Type B pancreatic cell (in vitro differentiated cells): ENCODE measurements at regions not wholly inside any gene's neighbourhood (a gene's known extent, or its start where the extent isn't known, plus 50 kb on each side); places are given as distances from the start of the nearest gene placed in this dataset.

ENCODE experiments used
- DNase-seq: peaks from one replicate; pipeline ENCODE4 v3.0.0; 2021; ENCODE audit warnings: mixed read lengths; ENCODE audit not compliant: unreplicated experiment; ENCODE audit errors: extremely low spot score
- H3K27ac Mint-ChIP-seq: 2 replicates; pipeline ENCODE4 v1.8.0; 2021; ENCODE audit warnings: mild to moderate bottlenecking, mixed read lengths
- H3K27me3 Mint-ChIP-seq: 2 replicates; pipeline ENCODE4 v1.8.0; 2021; ENCODE audit warnings: mixed read lengths
- H3K36me3 Mint-ChIP-seq: 2 replicates; pipeline ENCODE4 v1.8.0; 2021; ENCODE audit warnings: mixed read lengths
- H3K4me1 Mint-ChIP-seq: one replicate; pipeline ENCODE4 v1.8.0; 2021; ENCODE audit warnings: mixed read lengths; ENCODE audit not compliant: unreplicated experiment
- H3K4me3 Mint-ChIP-seq: 2 replicates; pipeline ENCODE4 v1.8.0; 2021; ENCODE audit warnings: mild to moderate bottlenecking, mixed read lengths
- H3K9me3 Mint-ChIP-seq: 2 replicates; pipeline ENCODE4 v1.8.0; 2021; ENCODE audit warnings: mixed read lengths
- TF ChIP-seq, protein P1 (sequence below): fragments of 200-600 bp; sonication (generic); conservative IDR thresholded peaks from 2 replicates; pipeline ENCODE4 v1.5.0; 2021; ENCODE audit warnings: antibody characterized with exemption, mild to moderate bottlenecking

DNA sequence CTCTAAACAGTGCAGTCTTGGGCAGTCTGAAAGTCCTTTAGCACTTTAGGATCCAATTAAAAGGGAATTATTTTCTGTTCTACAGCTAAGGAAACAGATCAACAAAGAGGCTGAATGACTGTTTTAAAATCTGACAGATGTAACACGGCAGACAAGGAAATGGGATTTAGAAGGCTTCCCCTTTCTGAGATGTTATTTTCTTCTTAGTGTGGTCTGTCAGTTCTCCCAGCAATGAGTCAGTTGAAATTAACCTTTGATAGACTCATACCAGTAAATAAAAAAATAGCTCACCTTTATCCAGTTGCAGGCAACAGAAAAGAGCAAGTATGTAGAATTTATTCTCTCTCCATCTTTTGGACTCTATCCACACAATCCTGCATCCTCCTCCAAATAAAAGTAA is 98.1 kb downstream of the NEDD1 start:
- Mint-ChIP-seq H3K9me3 (no peaks in the 10 kb centered on the region), H3K4me3 (no peak overlapping the region), H3K27ac (no peak overlapping the region), H3K36me3 (no peaks in the 10 kb centered on the region), H3K4me1 (peaks cover 3% of the 10 kb centered on the region), H3K27me3 (peaks cover 8% of the 10 kb centered on the region)
- DNase-seq = no peak
- TF ChIP-seq, protein P1, sequence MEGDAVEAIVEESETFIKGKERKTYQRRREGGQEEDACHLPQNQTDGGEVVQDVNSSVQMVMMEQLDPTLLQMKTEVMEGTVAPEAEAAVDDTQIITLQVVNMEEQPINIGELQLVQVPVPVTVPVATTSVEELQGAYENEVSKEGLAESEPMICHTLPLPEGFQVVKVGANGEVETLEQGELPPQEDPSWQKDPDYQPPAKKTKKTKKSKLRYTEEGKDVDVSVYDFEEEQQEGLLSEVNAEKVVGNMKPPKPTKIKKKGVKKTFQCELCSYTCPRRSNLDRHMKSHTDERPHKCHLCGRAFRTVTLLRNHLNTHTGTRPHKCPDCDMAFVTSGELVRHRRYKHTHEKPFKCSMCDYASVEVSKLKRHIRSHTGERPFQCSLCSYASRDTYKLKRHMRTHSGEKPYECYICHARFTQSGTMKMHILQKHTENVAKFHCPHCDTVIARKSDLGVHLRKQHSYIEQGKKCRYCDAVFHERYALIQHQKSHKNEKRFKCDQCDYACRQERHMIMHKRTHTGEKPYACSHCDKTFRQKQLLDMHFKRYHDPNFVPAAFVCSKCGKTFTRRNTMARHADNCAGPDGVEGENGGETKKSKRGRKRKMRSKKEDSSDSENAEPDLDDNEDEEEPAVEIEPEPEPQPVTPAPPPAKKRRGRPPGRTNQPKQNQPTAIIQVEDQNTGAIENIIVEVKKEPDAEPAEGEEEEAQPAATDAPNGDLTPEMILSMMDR = no peak

DNA sequence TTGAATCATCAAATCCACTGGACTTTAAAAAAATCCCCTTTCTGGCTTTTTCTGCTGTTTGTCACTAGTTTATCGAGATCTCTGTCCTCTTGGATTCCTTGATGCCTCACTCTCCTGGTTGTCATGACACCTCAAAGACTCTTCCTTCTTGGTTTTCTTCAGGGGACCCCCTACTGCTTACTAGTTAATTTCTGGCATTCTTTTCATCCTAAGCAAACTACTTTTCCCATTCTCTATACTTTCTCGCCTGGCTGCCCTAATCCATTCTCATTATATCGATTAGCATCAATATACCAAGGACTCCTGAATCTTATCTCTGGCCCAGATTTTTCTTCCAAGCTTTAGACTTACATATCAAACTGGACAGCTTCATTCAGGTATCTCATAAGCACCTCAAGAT is 98.6 kb downstream of the NEDD1 start:
- TF ChIP-seq, protein P1 = no peak
- no peak for DNase-seq
- no peak overlapping the region for H3K4me3 Mint-ChIP-seq
- H3K4me1 Mint-ChIP-seq = peaks cover 2% of the 10 kb centered on the region
- no peaks in the 10 kb centered on the region for H3K36me3 Mint-ChIP-seq
- H3K27ac Mint-ChIP-seq = no peak overlapping the region
- H3K9me3 Mint-ChIP-seq = no peaks in the 10 kb centered on the region
- H3K27me3 Mint-ChIP-seq = peaks cover 8% of the 10 kb centered on the region

DNA sequence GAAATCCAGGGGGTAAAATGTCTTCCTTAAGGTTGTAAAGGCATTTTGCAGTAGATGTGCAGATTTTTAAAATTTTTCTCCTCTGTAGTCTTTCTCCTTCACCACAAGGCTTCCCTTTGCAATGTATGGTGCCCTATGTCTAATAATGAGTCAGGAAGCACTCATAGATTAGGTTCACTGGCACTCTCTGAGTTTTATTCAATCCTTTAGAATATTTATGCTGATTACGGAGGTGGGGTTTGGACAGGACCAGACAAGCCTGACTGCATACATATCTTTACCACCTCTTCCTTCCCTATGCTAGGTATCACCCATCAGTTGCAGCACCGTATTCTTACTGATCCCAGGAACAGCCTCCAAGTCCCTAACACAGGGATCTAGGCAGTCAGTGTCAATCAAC is 99.5 kb downstream of the NEDD1 start:
- H3K36me3 Mint-ChIP-seq = no peaks in the 10 kb centered on the region

DNA sequence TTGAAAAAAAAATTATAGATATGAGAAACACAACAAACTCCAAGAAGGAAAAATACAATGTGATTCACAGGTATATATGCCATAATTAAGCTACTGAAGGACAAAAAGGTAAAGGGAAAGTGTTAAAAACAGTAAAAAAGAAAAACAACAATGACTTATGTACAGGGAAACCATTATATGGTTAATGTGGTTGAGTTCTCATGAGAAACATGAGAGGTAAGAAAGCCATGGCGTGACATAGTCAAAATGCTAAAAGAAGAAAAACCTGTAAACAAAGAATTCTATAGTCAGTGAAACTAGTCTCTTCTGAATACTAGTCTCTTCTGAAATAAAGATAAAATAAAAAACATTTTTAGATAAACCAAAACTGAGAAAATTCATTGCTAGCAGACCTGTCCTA is 109.1 kb downstream of the NEDD1 start:
- Mint-ChIP-seq H3K4me1 (no peaks in the 10 kb centered on the region), H3K4me3 (no peak overlapping the region), H3K27me3 (no peaks in the 10 kb centered on the region), H3K36me3 (peaks cover 4% of the 10 kb centered on the region), H3K27ac (no peak overlapping the region), H3K9me3 (peaks cover 9% of the 10 kb centered on the region)
- TF ChIP-seq, protein P1 = no peak
- no peak for DNase-seq

More for the DNA sequence above, 99.5 kb downstream of the NEDD1 start:
- no peak overlapping the region for H3K27ac Mint-ChIP-seq
- no peak overlapping the region for H3K4me3 Mint-ChIP-seq
- H3K9me3 Mint-ChIP-seq = no peaks in the 10 kb centered on the region
- H3K27me3 Mint-ChIP-seq = peaks cover 8% of the 10 kb centered on the region
- no peaks in the 10 kb centered on the region for H3K4me1 Mint-ChIP-seq
- TF ChIP-seq, protein P1 = no peak
- no peak for DNase-seq

DNA sequence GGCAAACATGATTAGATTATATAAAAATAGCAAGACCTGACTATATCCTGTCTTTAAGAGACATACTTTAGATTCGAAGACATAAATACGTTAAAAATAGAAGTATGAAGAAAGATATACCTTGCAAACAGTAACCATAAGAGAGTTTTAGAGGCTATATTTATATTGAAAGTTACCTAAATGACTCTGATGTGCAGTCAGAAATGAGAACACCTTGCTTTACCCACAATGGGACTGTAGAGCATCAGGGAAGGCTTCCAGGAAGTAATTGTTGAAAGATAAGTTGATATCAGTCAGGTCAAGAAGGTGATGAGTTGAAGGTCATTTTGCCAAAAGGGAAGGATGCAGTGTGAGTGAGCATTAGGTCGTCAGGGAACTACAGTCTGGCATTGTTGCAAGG is 110.2 kb downstream of the NEDD1 start:
- H3K9me3 Mint-ChIP-seq = peaks cover 9% of the 10 kb centered on the region
- no peaks in the 10 kb centered on the region for H3K27me3 Mint-ChIP-seq
- H3K4me1 Mint-ChIP-seq = no peaks in the 10 kb centered on the region
- TF ChIP-seq, protein P1 = no peak
- H3K4me3 Mint-ChIP-seq = no peak overlapping the region
- peaks cover 4% of the 10 kb centered on the region for H3K36me3 Mint-ChIP-seq
- DNase-seq = no peak
- H3K27ac Mint-ChIP-seq = no peak overlapping the region
